NCI-H2196 (cell line): ENCODE measurements at regions not wholly inside any gene's neighbourhood (a gene's known extent, or its start where the extent isn't known, plus 50 kb on each side); places are given as distances from the start of the nearest gene placed in this dataset.

Experiments used
- DNase-seq: peaks from one replicate; lab custom pipeline; 2025; ENCODE audit not compliant: unreplicated experiment; lab: John Stamatoyannopoulos, UW

DNA sequence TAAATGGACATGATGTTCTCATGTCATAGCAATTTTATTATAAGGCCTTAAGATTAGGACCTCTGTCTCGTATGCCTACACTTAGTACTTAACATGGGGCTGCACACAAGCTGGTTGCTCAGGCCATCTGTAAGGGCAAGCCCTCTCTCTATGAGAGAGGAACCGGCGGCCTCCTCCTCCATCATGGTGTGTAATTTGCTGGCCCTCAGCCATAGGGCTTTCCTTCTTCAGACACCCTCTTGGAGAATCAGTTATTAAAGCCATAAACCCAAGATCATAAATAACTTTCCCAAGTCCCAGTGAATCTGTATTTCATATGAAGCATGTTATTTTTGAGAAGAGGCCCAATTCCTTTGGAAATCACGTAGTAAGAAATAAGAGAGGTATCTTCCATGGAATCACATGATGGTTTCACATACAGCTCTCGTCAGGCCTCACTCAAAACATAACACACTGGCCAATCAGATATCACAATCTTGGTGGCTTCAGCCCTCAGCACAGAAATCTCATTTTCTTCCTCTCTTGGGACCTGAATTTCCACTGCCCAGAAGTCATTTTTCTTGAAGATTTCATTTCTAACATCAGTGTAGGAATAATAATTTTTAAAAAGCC, 92.6 kb downstream of the RDH14 start:
- DNase-seq = no peak

DNA sequence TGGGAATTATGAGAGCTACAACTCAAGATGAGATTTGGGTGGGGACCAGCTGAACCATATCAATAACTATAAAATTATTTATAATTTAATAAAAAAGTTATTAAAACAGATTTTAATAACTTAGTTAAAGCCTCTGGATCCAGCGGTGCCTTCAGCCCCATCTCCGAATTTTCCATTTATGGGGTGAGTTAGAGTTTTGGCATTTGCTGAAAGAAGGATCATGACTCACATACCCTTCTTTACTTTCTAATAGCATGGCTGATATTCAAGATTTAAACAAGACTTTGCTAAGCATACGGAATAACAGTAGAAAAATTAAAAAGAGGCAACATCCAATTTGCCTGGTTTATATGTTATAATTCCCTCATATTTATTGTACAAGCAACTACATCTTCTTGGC, 94.5 kb downstream of the RDH14 start:
- DNase-seq = no peak

DNA sequence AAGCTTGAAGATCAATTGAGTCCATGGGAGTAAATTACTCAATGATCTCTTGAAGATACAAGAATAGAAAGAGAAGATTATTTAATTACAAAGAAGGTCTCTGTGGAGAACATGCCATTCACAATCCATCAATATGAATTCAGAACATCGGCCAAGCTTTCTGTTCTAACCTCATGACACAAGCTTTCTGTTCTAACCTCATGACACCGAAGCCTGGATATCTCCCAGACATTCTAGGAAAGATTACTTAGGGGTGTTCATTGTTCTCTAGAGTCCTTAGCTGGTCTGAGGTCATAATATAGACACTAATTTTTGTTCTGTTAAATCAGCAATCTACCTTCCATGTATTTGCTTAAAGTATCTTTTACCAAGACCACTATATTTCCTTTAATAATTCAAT, 95.5 kb downstream of the RDH14 start:
- no peak for DNase-seq

DNA sequence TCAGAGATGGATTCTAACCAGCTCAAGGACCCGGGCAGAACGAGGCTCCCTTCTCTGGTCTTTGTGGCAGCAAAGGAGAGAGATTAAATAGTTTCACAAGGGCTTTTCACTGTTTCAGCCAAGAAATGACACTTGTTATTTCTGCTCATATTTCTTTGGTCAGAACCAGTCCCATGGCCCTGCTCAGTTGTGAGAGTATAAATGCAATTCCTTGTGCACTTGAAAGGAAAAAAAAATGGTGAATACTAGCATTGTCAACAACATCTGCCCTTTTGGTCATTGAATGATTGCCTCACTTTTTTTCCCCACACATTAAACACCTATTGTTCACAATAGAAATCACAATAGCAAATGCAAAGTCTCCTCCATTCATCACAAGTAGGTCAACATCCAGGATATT, 104.4 kb downstream of the RDH14 start:
- DNase-seq = no peak

DNA sequence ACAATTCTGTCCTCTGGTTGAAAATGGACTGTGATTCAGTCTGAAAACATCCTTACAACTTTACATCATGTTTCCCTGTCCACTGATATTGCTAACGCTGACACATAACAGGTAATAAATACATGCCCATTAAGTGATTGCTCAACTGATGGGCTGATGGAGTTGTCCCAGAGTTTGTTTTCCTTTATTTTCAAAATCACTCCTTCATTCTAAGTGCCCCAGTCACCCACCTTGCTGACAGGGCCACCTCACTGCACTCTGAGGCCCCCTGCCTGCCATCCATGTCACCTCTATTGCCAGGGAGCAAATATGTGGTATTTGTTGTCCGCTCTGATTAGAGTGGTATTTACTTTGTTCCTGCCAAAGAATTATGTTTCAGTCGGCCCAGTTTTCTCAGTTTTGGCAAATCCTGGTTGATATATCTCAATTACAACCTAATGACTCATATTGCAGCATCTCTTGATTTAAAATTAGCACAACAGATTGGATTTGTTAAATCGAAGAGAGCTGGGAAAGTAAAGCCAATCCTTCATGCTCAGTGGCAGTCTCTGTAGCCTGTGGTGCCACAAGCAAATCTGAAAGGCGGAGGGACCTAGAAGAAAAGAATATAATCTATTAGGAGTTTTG, 105.1 kb downstream of the RDH14 start:
- peak; percentile 8 for DNase-seq

DNA sequence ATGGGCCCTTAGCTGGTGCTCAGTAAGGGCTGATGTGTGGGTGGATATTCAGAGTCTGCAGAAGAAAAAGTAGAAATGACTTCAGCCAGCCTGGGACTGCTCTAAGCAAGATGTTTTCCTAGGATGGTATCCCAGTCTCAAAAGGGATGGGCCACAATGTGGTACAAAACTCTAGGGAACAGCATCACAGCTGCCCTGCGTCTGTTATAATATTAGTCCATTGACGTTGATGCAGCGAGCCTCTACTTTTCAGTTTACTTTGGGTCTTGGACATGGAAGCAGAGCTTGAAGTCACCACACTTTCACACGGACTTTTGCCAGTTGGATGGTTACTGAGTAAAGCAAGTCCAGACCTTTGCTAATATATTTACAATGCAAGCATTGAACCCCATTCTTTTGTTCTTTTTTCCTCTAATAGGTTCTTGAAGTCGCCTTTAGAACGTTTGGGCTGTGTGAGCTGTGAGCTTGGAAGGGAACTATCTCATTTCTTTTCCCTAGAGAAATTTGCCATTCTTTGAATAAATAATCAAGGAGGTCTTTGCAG, 105.7 kb downstream of the RDH14 start:
- DNase-seq = no peak

DNA sequence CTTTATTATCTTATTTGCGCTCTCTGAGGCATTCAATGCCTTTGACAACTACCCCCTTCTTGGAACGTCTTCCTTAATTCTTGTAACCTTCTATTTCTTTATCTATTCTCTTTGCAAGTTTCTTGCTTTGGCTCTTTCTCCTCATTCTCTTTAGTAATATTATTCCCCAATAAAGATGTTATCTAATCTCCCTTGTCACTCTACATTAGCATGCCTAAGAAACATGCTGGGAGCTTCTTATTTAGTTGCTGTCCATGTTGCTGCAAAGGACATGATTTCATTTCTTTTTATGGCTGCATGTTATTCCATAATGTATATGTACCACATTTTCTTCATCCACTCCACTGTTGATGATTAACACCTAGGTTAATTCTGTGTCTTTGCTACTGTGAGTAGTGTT, 113.7 kb downstream of the RDH14 start:
- no peak for DNase-seq

DNA sequence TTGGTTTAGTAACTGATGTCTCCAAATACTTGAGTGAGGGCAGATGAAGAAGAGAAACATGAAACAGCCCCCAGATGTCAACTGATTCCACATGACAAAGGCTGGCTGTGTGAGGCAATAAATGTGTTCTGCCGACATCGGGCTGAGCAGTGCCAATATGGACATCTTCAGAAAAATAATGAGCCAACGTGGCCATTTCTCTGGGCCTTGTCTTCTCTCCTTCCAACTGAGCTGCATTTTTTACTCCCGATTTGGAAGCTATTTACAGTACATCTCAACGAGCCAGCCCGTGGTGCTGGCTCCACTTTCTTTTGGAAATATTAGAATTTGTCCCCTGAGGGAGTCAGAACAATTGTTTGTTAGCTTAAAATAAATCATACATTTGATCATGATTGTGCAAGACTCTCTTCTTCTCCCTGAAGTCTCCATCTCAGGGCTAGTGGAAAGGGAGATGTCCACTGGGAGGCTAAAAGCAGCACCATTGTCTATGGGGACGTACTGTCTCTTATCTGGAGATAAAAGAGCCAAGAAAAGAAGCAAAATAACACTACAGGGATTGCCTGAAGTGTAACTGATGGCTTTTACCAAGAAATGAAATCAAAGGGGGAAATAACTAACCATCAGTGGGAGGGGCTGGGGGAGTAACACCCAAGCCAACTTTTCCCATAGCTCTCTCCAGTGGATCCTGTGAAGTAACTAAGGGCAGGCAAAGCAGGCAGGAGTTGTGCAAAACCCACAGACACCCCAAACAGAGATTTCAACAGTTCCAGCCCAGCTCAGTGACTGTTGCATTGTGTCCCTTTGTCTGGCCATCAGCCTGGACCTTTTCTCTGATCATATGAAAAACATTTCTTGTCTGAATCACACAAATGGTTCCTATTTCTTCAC, 114.8 kb downstream of the RDH14 start:
- no peak for DNase-seq

DNA sequence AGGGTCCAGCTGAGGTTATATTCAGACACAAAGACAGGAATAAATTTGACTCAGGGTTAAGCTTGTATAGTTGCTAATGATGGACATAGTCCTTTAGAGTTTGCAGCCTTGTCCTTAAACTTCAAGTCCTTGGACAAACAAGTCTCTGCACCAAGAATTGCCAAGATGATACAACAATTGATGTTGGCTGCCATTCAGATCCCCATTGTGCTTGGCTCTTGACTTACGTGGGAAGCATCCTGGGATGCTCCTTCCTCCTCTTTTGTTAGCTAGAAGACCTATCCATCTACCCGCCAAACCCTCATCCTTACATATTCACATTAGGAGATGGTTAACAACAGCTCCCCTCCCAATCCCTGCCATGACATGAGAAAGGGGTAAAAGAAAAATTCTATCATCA, 115.6 kb downstream of the RDH14 start:
- DNase-seq = no peak

DNA sequence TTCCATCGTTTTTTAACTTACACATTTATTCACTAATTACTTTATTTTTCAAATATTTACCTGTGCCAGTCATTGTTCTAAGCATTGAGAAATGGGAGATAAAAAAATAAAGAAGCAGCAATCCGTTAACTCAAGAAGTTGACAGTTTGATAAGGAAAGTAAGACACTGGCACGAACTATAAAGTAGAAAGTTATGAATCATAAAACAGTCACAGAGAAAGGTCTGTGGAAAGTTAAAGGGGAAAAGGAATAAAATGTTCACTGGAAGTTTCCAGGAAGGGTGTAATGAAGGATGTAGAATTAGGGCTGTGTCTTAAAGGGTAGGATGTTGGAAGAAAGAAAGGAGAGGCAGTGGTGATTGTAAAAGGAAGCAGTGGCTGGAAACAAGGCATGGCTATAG, 118.9 kb downstream of the RDH14 start:
- no peak for DNase-seq

DNA sequence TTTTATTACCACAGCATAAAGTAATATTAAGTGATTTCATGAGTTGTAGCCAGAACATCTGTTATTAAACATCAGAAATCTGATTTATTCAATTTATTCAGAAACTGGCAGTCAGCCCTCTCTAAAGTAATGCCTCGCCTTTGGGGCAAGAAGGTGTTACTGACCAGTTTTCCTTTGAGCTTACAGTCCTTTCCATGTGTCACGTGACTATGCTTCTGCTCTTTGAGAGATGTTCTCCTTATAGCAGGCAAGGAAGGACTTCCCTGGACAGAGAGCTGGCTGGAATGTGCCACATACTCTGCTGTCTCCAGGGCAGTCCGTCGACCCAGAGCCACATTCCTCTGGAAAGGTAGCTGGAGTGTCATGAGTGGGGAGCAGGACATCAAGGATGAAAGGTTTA, 119.7 kb downstream of the RDH14 start:
- DNase-seq = no peak

DNA sequence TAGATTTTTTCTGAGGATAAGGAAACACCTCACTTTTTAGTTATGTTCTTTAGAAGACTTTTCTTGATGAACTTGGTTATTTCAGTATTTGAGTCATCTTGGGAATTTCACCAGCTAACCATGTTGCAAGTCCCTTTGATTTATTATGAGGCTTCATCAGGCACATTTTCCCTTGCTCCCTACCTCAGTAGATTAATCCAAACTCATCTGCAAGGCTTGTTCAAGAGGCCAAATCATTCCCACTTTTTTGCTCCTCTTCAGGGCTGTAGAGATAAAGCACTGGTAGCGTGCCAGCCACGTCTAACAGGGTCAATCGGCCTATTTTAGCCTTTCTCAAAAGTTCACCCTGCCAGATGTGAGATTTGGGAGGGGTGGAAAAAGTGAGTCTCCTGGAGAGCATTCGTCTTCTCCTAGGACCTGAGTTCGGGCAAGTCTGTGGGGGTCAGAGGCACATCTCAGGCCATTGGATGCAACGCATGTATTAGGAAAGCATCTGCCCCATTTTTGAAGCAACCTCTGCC, 120.3 kb downstream of the RDH14 start:
- DNase-seq = no peak

DNA sequence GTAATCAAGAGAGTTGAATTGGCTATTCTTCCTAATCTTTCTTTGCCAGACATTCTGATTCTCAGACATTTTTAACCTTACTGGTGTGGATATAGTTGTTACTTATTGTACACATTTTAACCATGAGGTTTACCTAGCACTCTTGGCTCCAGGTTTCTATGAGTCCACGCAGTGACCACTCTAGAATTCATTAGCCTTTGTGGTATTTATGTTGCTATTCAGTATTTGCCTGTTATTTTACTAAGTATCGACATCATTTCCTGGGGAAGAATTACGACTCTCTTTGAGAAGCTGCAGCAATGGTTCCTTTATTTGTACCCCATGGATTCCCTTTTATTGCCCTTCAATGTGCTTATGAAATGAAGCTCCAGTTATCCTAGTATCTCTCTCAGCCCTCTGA, 120.7 kb downstream of the RDH14 start:
- DNase-seq = no peak

DNA sequence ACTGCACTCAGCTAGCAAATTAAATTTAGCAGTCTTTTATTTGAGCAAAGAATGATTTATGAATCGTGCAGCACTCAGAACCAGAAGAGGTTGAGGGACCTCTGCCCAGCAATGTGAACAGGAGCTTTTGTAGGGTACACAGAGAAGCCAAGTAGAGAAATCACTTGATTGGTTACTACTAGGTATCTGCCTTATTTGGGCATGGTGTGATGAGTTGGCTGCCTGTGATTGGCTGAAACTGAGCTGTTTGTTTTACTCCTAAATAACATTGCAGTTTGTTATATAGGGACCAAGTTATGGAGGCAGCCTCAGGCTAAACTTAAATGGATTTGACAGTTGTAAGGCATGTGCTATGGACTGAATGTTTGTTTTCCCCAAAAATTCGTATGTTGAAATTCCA, 122.5 kb downstream of the RDH14 start:
- no peak for DNase-seq

DNA sequence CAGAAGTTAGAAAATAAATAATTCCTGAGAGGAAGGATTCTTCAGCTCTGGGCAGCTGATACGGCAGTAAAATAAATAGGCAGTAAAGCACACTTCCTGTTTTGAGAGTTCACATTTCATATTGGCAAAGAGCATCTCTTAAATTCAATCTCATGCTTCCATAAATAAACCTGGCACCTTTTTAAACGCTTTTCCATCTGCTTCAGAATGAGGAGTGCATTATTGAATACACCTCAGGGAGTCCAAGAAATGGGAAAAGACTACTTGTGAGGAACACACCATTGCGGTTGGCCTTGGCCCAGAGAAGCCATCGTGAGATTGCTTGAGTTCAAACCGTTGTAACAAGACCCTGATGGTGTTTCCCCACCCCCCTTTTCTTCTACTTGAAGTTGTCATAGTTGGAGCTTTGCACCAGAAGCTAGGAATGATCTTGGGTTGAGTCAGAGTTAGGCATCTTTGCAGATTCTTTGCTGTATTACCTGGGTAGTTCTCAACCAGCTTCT, 123.9 kb downstream of the RDH14 start:
- no peak for DNase-seq

DNA sequence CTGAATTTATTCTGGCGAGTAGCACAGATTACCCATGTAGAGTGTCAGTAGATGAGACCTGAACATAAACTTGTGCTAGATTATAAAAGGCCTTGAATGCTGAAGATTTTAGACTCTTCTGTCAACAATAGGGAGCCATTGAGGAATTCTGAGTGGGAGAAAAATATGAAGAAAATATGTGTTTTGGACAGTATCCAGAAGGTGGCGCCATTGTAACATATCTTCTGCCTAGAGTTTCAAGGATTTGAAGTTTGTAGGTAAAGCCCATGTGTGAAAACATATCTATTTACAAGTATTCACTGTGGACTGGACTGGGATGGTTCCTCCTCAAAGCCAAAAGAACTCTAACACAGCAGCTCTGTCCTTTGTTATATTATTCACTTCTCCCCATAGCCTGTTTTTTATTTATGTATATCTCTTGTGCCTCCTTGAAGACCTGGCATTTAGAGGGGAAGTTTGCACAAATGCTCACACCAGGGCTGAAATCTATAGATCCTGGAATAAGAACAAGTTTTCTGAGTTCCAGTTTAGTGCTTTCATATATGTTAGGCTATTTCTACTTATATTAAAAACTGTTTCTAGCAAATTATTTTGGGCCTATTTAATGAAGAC, 124.9 kb downstream of the RDH14 start:
- DNase-seq = peak; percentile 67

DNA sequence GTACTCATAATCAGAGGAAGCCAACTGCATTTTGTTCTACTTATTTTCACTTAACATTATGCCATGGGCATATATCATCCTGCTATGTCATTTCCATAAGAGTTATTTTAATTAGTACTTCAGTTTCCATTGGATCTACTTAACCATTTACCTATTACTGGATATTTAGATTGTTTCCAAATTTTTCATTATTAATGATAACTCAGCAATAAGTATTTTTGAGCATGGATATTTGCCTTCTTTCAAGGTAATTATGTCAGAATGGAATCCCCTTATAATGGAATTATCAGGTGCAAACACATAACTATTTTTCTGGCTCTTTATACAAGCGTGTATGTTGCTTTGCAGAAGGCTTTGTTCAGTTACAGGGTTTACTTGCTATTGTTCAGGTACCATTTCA, 126.6 kb downstream of the RDH14 start:
- no peak for DNase-seq

DNA sequence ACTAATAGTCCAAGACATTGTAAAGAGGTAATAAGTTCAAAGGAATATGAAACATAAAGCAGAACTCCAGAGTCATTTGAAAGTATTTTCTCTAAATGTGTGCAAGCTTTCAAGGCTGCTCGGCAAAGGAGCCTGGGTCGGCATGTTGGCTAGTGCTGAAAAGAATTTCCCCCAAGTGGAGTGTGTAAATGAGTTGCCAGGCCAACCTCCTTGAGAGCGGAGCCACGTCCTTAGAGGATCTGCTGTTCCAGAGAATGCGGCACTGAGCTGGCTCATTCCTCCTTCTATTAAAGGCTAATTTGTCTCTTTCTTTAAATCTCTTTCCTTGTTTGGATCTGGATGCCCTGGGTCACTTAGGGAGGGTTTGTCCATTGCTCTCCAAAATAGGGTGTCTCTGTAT, 127.5 kb downstream of the RDH14 start:
- no peak for DNase-seq

DNA sequence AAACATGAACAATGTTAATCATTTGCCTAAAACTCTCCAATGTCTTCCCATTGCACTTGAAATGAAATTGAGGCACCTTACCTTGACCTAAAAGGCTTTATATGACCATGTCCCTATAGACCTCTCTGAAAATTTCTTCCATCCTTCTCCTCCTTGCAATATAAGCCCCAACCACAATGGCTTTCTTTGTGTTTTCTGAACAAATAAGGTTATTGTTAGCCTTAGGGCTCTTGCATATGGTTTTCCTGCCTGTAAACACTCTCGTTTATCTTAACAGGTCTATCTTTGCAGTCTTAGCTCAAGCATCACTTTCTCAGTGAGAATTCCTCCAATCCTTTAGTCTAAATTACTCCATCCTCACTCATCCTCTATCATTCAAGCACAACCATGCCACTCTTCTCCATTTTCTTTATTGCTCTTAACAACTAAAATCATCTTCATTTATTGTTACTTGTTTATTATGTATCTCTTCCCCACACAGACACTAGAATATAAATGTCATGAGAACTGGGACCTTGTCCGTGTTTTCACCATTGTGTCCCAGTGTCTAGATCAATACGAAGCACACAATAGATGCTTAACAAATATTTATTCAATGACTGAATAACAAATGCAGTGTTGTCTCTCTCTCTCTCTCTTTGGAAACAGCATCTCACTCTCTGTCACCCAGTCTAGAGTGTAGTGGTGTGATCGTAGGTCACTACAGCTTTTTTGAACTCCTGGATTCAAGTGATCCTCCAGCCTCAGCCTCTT, 129.3 kb downstream of the RDH14 start:
- DNase-seq = no peak

DNA sequence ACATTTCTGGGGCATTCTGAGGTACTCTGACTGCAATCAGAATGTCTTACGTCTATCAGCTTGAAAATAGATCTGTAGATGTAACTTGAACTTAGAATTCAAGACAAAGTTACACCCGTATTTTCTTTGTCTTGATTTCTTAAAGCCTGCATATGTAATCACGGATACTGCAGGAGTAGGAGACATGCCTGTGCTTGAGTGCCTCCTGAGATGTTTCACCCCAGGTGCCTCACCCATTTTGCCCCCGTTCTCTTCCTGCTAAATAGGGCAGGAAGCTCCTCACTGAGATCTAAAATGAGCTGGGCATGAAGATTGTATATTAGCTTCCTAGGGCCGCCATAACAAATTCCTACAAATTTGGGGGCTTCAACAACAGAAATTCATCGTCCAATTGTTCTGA, 131.9 kb downstream of the RDH14 start:
- DNase-seq = no peak
